Activated T-cell treated with anti-CD3 and anti-CD28 coated beads for 24 hours (primary cell): ENCODE measurements at regions not wholly inside any gene's neighbourhood (a gene's known extent, or its start where the extent isn't known, plus 50 kb on each side); places are given as distances from the start of the nearest gene placed in this dataset.

Experiments
- DNase-seq: peaks from one replicate; pipeline ENCODE4 v3.0.0-alpha.2; 2020; ENCODE audit warnings: low read depth

DNA sequence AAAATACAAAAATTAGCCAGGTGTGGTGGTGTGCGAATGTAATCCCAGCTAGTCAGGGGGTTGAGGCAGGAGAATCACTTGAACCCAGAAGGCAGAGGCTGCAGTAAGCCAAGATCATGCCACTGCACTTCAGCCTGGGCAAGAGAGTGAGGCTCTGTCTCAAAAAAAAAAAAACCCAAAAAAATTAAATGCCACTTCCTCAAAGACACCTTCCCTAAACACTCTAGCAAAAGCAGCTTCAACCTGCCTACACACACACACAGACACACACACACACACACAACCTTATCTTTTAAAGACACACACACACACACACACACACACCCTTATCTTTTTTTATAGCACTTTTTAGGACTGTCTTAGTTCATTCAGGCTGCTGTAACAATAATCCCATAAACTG lies 201.7 kb upstream of the PSMD7 start:
- no peak for DNase-seq

DNA sequence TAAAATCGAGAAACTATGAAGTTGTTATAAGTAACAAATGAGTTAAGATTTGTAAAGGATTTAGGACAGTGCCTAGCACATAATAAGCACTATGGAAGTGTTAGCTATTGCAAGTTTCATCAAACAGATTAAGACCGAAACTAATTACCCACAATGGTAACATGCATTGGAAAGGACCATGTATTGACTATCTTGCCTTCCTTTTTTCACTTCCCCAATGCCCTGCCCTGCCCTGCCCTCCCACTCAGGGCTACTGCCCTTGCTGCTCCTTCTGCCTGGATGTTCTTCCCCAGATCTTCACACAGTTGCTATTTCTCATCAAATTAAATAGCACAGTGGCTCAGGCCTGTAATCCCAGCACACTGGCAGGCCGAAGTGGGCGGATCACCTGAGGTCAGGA lies 202.1 kb upstream of the PSMD7 start:
- no peak for DNase-seq

DNA sequence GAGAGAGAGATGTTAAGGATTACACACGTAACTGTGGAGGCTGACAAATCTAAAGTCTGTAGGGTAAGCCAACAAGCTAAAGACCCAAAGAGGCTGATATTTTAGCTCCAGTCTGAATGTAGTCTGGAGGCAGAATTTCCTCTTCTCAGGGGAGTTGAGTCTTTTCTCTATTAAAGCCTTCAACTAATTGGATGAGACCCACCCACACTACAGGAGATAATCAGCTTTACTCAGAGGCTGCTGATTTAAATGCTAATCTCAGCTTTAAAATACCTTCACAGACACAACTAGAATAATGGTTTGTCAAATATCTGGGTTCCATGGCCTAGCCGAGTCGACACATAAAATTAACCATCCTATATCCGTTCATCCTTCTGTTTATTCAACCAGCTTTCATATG lies 204.3 kb upstream of the PSMD7 start:
- DNase-seq, result no peak

DNA sequence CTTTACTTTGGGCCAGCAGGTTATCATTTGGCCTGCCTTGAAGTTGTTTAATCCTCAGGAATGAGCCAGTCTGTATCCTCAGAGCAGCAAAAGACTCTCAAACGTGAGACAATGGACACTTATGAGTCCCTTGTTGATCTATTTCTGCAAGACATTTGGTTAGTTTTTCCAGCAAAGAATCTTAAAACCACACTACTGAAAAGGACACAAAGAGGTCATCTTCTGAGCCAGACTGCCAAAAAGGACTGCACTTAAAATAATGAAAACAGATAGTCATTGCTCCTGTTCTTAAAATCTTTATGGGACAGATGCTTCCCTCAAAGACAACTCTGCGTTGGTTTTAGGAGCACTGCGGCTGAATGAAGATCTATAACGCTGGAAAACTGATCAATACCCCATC lies 205.7 kb upstream of the PSMD7 start:
- no peak for DNase-seq

DNA sequence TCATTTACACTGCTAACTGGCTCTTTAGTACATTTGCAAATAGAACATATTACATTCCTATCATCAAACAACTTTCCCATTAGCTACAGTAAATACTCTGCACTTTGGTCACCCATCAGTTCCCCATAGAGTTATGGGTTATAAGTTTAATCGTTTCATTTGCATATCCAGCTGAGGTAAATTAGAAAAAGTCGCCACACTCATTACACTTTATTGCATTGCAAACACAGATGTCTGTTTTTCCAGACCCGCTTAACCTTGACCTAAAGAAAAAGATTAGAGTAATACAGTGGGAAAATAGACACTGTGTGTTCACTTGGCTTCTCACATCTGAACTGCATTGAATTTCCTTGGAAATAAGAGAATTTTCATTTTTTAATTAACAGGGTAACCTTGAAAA lies 213.1 kb upstream of the PSMD7 start:
- no peak for DNase-seq

DNA sequence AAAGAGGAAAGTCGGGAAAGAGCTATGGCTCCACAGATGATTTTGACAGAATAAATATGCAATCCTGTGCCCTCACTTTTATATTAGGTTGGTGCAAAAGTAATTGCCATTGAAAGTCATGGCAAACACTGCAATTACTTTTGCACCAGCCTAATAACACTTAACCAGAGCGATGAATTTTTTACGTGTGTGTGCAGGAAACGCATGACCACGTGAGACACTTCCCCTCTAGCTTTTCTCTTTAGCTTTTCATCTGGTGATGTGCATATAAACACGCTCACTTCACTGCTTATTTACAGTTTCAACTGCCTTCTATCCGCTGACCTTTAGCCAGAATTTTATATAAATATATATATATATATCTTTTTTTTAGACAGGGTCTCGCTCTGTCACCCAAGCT lies 216.3 kb upstream of the PSMD7 start:
- no peak for DNase-seq

DNA sequence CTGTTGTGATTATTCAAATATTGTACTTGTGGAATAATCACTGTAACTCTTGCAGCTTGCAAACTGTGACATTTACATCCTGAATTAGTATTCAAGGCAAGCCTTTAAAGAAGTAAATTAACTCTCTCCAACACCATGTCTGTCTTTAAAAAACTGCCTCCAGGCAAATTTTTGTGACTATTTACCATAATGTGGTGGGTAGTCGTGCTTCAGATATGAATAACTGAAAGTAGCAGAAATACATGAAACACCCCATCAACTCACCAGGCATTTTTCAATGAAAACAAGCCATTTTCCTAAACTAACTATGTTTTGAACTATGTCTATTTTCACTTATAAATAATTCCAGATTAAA lies 217.4 kb upstream of the PSMD7 start:
- no peak for DNase-seq

DNA sequence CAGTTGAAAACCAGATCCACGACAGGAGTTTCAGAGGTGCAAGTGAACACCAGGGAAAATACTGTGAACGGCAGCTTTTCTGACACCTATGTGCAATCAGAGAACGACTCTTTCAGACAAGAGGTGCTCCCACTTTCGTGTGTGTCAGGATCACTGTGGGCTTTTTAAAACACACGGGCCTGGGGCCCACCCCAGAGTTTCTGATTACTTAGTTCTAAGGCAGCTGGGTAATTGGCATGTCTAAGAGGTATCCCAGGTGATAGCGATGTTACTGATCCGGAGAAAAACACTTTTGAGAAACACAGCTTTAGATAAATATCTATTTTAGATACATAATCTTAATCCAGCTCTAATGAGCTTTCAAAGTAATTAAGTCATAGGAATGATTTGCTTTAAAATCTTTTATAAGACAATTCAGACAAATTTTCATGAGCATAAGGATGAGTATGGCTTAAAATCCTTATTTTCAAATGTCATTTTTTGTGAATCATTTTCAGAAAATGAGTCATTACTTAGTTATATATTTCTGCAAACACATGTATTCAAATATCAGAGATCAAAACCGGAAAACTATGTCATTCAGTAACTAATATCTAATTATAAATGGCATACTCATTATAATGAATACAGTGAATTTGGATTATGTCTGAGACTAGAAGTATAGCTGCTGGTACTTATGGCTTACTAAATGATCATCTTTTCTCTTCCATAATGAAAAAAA lies 217.9 kb upstream of the PSMD7 start:
- no peak for DNase-seq

DNA sequence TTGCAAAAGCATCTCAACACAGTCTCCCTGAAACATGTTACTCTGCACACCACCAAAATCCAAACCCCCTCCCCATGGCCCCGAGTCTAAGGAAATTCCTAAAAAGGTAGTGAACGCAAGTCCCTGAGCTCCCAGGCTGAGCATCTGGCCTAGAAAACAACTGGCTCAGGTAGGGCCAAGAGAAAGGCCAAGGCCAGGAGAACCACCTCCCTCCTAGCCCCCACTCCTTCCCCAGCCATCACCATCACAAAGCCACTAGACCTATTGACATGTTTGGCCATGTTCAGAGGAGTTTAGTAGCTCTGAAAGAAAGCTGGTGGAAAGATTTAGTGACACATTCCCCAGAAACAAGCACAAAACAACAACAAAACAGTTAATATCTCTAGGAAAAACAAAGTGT lies 220.0 kb upstream of the PSMD7 start:
- DNase-seq, result no peak

DNA sequence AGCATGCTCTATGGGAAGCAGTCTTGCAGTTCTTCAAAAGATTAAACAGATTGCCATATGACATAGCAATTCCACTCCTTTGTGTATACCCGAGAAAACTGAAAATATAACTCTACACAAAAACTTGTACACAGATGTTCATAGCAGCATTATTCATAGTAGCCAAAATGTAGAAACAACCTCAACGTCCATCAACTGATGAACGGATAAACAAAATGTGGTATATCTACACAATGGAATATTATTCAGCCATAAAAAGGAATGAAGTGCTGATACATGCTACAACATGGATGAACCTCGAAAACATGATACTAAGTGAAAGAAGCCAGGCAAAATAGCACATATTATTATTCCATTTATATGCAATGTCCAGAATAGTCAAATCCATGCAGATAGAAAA lies 221.2 kb upstream of the PSMD7 start:
- no peak for DNase-seq

DNA sequence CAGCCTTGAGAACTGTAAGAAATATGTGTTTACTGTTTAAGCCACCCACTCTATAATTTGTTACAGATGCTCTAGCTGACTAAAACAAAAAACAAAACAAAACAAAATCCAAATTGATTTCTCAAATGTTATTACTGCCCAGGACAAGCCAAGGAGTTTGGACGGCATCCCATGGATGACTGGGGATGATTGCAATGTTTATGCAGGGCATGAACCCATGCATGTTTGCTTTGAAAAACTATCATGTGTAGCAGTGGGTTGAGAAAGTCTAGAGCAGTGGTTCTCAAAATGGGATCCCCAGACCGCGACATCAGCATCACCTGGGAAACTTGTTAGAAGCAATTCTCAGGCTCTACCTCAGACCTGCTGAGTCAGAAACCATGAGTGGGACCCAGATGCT lies 223.2 kb upstream of the PSMD7 start:
- DNase-seq, result no peak

DNA sequence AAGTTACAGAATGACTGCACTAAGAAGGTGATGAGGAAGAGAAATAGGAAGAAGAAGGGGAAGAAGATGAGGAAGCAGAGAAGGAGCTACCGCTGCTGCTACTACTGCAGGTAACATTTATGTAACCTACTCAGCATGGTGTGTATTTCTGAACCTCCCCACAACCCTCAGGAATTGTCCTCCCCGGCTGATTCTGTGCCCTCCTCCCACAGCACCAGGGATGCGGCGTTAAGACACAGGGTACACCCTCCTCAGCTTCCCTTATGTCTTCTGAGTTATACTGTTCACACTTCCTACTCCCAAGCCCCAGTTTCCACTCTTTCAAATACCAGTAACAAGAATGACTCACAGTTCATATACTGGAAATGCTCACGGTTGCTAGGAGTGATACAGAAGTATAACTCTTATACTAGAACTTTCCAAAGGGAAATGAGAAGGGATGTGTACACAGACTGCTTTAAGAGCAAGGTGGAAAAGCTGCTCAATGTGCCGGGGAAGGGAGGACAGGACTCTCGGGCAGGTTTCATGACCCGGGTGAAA lies 224.5 kb upstream of the PSMD7 start:
- DNase-seq, result no peak

DNA sequence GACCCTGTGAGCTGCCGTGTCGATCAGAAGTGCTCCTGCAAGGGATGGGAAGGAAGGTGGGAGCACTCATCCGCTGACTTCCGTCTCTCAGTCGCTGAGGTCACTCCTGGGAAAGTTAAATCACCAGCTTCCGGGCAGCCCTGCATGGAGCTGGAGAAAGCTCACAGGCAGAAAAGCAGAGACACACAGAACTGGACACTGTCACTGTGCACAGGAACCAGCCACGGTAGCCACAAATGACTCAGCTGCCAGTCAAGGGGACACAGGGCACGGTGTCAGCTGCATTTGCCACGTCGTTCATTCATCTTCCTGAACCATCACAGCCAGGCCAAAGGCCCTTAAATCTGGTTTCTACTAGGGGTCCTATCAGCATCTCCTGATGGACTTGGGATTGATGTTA lies 226.4 kb upstream of the PSMD7 start:
- no peak for DNase-seq

DNA sequence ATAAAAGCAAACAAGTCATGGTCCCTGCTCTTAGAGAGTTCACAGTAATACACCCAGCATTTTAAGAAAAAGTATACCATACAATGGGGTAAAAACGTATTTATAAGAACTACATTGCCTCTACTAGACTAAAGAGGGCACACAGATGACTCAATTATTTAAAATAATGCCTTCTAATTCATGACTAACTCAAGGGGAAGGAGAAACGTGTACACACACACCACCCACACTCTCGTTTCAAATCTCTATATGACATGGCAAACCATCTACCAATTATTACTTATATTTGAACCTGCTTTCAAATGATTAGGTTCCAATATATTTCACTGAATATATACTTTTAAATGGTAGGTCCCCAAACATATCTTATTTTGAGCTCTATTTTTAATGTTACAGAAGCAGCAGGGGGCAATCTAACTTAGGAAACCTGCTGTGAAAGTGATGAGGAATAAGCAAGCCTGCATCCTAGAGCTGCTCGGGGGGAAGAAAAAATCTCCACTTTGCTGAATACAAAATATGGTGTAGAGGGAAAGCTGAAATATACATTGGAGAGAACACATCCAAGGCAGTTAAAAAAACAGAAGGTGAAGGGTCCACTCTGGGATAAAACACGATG lies 232.4 kb upstream of the PSMD7 start:
- DNase-seq, result no peak

DNA sequence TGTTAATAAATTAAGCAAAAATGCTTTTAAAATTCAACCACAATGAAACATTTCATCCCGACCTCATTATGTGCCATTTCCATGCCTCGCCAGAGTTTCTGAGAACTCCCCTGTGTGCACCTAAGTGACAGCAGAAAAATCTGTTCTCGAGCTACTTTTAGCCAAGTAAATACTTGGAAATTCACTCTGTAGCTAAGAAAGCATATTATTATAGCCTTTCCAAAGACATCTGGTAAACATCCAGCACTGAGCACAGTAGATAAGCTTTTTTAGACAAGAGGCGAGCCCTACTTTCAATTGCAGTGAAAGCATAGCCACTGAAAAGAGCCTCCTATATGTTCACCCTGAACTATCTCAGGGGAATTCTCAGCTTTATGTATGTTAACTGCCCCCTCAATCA lies 242.8 kb upstream of the PSMD7 start:
- DNase-seq, result no peak

DNA sequence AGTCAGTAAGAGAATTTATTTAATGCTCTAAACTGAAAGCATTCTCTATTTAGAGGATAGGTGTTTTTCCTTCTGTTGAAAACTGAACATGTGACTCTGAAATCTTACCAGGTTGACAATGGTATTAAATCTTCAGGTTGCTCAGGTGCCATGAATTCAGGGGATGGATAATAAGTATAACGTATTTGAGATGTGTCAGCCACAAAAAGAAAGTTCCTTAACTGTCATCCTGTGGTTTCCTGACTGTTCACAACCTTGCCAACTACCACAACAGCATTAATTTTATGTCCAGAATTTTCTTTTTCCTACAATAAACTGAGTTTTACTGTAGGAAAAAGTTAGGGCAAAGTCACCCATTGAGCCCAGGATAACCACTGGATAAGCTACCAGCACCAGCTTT lies 243.3 kb upstream of the PSMD7 start:
- DNase-seq, result no peak

DNA sequence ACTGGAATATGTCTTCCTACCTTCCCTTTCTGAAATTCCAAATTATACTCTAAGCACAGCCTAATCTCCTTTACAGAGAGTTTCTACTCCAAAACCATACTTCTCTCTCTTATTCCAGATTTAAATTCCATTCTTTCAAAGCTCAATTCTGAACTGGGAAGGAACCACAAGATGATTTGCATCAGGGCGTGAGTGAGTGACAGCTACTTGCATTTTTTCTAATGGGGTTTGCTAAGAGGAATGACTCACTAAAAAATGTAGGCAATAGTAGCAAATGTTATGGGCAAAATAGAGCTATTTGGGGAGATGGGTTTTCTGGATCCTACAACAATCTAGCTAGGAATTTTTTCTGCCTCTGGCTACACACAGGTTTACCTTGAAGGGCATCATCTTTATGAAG lies 244.6 kb upstream of the PSMD7 start:
- no peak for DNase-seq

DNA sequence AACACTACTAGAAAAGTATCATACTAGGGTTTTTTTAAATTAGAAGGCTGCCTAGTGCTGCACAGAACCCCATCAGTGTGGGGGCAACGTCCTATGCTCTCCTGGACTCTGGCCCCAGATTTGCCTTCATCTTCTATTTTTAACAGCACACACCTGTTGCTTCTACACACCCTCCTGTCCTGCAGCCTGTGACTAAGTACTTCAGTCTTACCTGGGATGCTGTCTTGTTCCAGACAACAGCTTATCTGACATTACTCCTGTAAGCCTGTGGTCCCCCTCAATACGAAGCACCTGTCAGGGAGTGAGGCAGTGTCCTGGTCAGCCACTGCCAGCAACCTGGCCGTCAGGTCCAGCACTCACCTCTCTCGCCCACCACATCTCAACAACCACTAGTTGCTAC lies 247.6 kb upstream of the PSMD7 start:
- DNase-seq, result no peak

DNA sequence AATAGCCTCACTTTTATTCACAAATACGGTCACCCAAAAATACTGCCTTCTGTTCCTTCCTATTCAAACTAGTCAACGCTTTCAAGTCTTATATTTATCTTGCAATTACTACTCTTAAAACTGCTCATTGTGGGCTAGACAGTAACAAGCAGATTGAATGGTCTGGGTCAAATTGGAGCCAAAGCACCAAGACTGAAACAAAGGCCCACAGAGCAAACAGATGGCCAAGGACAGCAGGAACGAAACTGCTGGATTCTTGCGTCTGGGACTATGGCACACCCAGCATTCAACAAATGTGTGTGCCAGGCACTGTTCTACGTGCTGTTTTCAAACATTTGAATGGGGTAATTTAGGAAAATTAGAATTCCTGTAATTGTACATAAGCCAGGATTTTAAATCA lies 250.1 kb upstream of the PSMD7 start:
- DNase-seq, result no peak

DNA sequence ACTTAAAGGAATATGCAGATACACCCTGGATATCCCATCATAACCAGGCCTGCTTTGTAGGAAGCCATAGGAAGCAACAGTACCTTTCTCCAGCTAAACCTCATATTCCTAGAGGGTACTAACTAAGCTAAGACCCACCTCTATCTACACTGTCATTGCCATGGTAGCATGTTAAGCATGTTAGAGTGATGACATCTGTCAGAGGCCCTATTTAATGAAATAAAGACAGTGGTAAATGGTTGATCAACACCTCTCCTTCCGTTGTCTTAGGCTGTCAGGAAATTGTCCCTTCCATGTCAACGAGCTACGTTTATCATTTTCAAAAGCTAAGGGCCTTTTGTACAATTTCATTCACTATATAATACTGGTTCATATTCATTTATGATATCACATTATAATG lies 251.1 kb upstream of the PSMD7 start:
- DNase-seq, result no peak

DNA sequence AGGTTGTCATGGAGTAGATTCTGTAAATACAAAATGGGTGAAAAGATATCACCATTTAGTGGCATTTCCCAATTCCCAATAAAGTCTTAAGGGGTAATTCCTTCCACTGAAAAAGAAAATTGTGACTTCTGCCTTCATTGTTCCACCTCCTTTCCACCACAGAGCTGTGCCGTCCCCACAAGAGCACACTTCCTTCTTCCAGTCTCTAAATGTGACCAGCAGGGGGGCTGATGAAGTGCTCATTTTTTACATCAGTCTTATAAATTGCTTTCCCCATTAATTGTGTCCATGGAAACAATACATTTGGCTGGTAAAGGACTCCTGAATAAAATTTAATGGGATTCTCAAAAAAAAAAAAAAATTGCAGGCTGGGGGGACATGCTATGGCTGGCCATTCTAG lies 260.8 kb upstream of the PSMD7 start:
- no peak for DNase-seq

DNA sequence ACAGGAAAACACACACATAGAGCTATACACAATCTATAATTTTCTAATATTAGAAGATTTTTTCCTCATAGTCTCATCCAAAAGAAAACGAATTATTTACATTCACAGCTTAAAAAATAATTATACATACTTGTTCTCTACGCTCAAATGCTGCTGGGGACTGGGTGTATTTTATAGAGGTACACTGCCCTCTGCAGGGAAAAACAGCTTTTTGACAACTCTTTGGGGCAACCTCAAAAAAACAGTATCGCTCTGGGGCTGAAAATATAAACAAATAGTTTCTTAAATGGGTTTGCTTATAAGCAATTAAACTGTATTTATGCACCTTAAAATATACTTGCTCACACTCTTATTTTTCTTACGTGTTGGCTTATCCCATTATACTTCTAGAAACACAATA lies 261.8 kb upstream of the PSMD7 start:
- no peak for DNase-seq

DNA sequence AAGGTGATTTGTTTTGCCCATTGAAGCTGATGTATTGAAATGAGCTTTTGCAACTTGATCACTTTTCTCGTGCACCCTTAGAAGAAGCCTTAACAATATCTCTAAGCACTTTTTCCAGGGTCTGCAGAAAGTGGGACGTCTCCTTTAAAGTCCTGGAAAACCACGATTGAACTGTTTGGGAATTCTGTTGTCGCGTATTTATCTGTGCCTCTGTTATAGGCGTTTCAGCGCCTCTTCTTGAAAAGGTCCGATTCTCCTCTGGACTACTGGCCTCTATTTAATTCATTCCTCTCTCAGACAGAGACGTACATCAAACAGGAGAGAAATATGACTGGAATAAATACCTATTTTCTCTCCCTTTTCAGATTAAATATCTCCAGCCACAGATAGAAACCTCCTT lies 262.4 kb upstream of the PSMD7 start:
- no peak for DNase-seq

DNA sequence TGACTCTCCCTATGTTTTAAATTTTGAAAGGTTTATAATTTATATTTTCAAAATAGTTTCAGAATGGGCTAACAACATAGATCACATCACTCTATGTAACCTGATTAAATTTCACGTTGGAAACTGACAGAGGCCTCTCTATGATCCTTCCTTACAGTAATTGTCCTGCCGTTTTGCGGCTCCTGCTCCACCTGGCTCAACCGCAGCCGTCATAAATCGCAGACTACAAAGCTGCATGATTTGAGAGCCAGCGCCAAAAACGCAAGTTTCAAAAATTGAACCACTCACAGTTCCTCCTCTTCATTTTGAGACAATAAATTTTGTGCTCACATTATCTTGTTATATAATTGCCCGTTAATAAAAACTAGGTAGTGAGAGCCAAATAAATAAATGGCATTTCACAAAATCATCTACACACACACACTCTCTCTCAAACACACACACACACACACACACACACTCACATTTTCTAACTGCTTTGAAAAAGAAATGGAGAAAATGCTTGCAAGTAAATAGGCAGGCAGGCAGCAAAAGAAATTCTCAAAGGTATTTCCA lies 263.1 kb upstream of the PSMD7 start:
- DNase-seq, result no peak
